Thymus (tissue), 11 donors: ENCODE measurements at regions not wholly inside any gene's neighbourhood (a gene's known extent, or its start where the extent isn't known, plus 50 kb on each side); places are given as distances from the start of the nearest gene placed in this dataset.

ENCODE experiments used
- DNase-seq, 9 donors: peaks; one replicate each; pipeline ENCODE4 v3.0.0-alpha.2; 2013; ENCODE audit warnings: low spot score in 9 of 9, low read depth in 6 of 9, missing footprints in 1 of 9
- H3K27ac ChIP-seq, 2 donors: one replicate each; pipeline ENCODE4 v1.5.1; 2013; ENCODE audit warnings: control low read depth in 1 of 2, low read depth in 1 of 2, low read length in 1 of 2, mild to moderate bottlenecking in 1 of 2, moderate library complexity in 1 of 2
- H3K27me3 ChIP-seq, 2 donors: one replicate each; pipeline ENCODE4 v1.5.1; 2013; ENCODE audit warnings: low read length in 1 of 2; ENCODE audit not compliant: control insufficient read depth in 2 of 2, insufficient read depth in 1 of 2
- H3K36me3 ChIP-seq, 2 donors: one replicate each; pipeline ENCODE4 v1.5.1; 2013; ENCODE audit warnings: low read length in 1 of 2, mild to moderate bottlenecking in 1 of 2, moderate library complexity in 1 of 2; ENCODE audit not compliant: control insufficient read depth in 2 of 2, insufficient read depth in 2 of 2
- H3K4me1 ChIP-seq, 2 donors: one replicate each; pipeline ENCODE4 v1.5.1; 2013; ENCODE audit warnings: low read length in 2 of 2; ENCODE audit not compliant: control insufficient read depth in 2 of 2, insufficient read depth in 2 of 2
- H3K4me3 ChIP-seq, 2 donors: one replicate each; pipeline ENCODE4 v1.5.1; 2013; ENCODE audit warnings: low read length in 2 of 2, control low read depth in 1 of 2, mild to moderate bottlenecking in 1 of 2
- H3K9me3 ChIP-seq, 2 donors: one replicate each; pipeline ENCODE4 v1.5.1; 2013; ENCODE audit warnings: low read length in 1 of 2, mild to moderate bottlenecking in 1 of 2; ENCODE audit not compliant: control insufficient read depth in 2 of 2, insufficient read depth in 1 of 2
- WGBS: extraction: QIAGEN DNeasy Blood & Tissue Kit; methylation state at CpG from one replicate; pipeline ENCODE4 v1.1.7; 2013; 5-methylcytosine and 5-hydroxymethylcytosine counted together
- donor health status: healthy.

GRCh38 chr2:39942950-39943349, 163.9 kb upstream of the THUMPD2 start:
- no peak overlapping the region for H3K4me3 ChIP-seq
- no peaks in the 10 kb centered on the region for H3K27me3 ChIP-seq
- no peak for DNase-seq
- peaks cover 0 to 6% of the 10 kb centered on the region in 2 donors for H3K9me3 ChIP-seq
- 90% methylated on average over 1 of the region's 1 CpG for WGBS
- H3K4me1 ChIP-seq, result peaks cover 5 to 9% of the 10 kb centered on the region in 2 donors
- no peaks in the 10 kb centered on the region for H3K36me3 ChIP-seq
- no peak overlapping the region for H3K27ac ChIP-seq

GRCh38 chr2:39938035-39938835, 159.2 kb upstream of the THUMPD2 start:
- WGBS, result 46% methylated on average over 4 of the region's 4 CpGs
- Histone ChIP-seq H3K36me3 (no peaks in the 10 kb centered on the region), H3K4me3 (no peak overlapping the region), H3K9me3 (peaks cover 0 to 6% of the 10 kb centered on the region in 2 donors), H3K4me1 (peaks cover 8 to 14% of the 10 kb centered on the region in 2 donors), H3K27ac (peak overlapping the region in 1 of 2 donors; percentile 5), H3K27me3 (no peaks in the 10 kb centered on the region)
- peak in 1 of 9 donors; percentile 52 for DNase-seq

GRCh38 chr2:39937621-39938020, 158.6 kb upstream of the THUMPD2 start:
- no peak for DNase-seq
- Histone ChIP-seq H3K9me3 (peaks cover 0 to 6% of the 10 kb centered on the region in 2 donors), H3K4me3 (no peak overlapping the region), H3K27me3 (no peaks in the 10 kb centered on the region), H3K27ac (no peak overlapping the region), H3K4me1 (peaks cover 8 to 14% of the 10 kb centered on the region in 2 donors), H3K36me3 (no peaks in the 10 kb centered on the region)
- WGBS, result 89% methylated on average over 3 of the region's 3 CpGs

GRCh38 chr2:39934851-39935250, 155.8 kb upstream of the THUMPD2 start:
- Histone ChIP-seq H3K27ac (no peak overlapping the region), H3K9me3 (peaks cover 0 to under 1% of the 10 kb centered on the region in 2 donors), H3K27me3 (no peaks in the 10 kb centered on the region), H3K4me3 (no peak overlapping the region), H3K4me1 (peaks cover 12 to 25% of the 10 kb centered on the region in 2 donors), H3K36me3 (peaks cover 0 to 4% of the 10 kb centered on the region in 2 donors)
- 97% methylated on average over 1 of the region's 1 CpG for WGBS
- no peak for DNase-seq

- H3K27me3 ChIP-seq, result no peaks in the 10 kb centered on the region
- no peak overlapping the region for H3K27ac ChIP-seq
- H3K4me1 ChIP-seq, result peaks cover 10 to 19% of the 10 kb centered on the region in 2 donors
- DNase-seq, result no peak
- H3K9me3 ChIP-seq, result peaks cover 0 to 3% of the 10 kb centered on the region in 2 donors
- WGBS, result 95% methylated on average over 3 of the region's 3 CpGs
- H3K4me3 ChIP-seq, result no peak overlapping the region
- peaks cover 0 to 7% of the 10 kb centered on the region in 2 donors for H3K36me3 ChIP-seq
Measured at GRCh38 chr2:39933196-39933595, 154.1 kb upstream of the THUMPD2 start.

GRCh38 chr2:39932198-39932597, 153.1 kb upstream of the THUMPD2 start:
- Histone ChIP-seq H3K9me3 (peaks cover 0 to 3% of the 10 kb centered on the region in 2 donors), H3K4me1 (peaks cover 5 to 11% of the 10 kb centered on the region in 2 donors), H3K4me3 (no peak overlapping the region), H3K36me3 (peaks cover 0 to 7% of the 10 kb centered on the region in 2 donors), H3K27ac (no peak overlapping the region), H3K27me3 (no peaks in the 10 kb centered on the region)
- DNase-seq, result no peak
- WGBS, result 97% methylated on average over 3 of the region's 3 CpGs

GRCh38 chr2:39930175-39930917, 151.3 kb upstream of the THUMPD2 start:
- peaks cover 0 to 3% of the 10 kb centered on the region in 2 donors for H3K9me3 ChIP-seq
- peak overlapping the region in 1 of 2 donors; percentile 34 for H3K27ac ChIP-seq
- WGBS, result 85% methylated on average over 7 of the region's 7 CpGs
- DNase-seq, result peak in 2 of 9 donors; percentile 23 to 55
- no peak overlapping the region for H3K4me3 ChIP-seq
- no peaks in the 10 kb centered on the region for H3K27me3 ChIP-seq
- peaks cover 5 to 12% of the 10 kb centered on the region in 2 donors for H3K4me1 ChIP-seq
- peaks cover 0 to 7% of the 10 kb centered on the region in 2 donors for H3K36me3 ChIP-seq

- WGBS, result 97% methylated on average over 2 of the region's 2 CpGs
- H3K4me3 ChIP-seq, result no peak overlapping the region
- no peak for DNase-seq
- H3K27me3 ChIP-seq, result no peaks in the 10 kb centered on the region
- H3K4me1 ChIP-seq, result peaks cover 9 to 17% of the 10 kb centered on the region in 2 donors
- H3K9me3 ChIP-seq, result peaks cover 0 to 3% of the 10 kb centered on the region in 2 donors
- no peak overlapping the region for H3K27ac ChIP-seq
- peaks cover 0 to 7% of the 10 kb centered on the region in 2 donors for H3K36me3 ChIP-seq
Measured at GRCh38 chr2:39929531-39929930, 150.5 kb upstream of the THUMPD2 start.

GRCh38 chr2:39925312-39925711, 146.3 kb upstream of the THUMPD2 start:
- Histone ChIP-seq H3K9me3 (peaks cover 0 to 9% of the 10 kb centered on the region in 2 donors), H3K4me1 (peaks cover 17 to 33% of the 10 kb centered on the region in 2 donors), H3K36me3 (peaks cover 0 to 4% of the 10 kb centered on the region in 2 donors), H3K4me3 (no peak overlapping the region), H3K27me3 (no peaks in the 10 kb centered on the region), H3K27ac (no peak overlapping the region)
- DNase-seq, result no peak
- over 99% methylated on average over 3 of the region's 3 CpGs for WGBS
